GM12878 (cell line): ENCODE measurements at regions not wholly inside any gene's neighbourhood (a gene's known extent, or its start where the extent isn't known, plus 50 kb on each side); places are given as distances from the start of the nearest gene placed in this dataset.
A peak's percentile ranks its signal among the peaks of the same experiment; 100 is the strongest.

ENCODE experiments used
- ATAC-seq: fragments of 200-7000 bp; cut with Tn5 transposase; 3 replicates; pipeline ENCODE4 v1.9.1; 2020; ENCODE audit warnings: mild to moderate bottlenecking, moderate library complexity
- BruUV-seq: library from RNA; stranded (reverse); fragments of 400-500 nt; replicated peaks from 2 replicates; lab custom pipeline; 2021; lab: Mats Ljungman, UMichigan
- CTCF ChIA-PET: fragments of 300-600 bp; sonication (Branson Sonifier 250); formaldehyde crosslinking; extraction: SDS; loops from one replicate; lab custom pipeline; 2021; ENCODE audit warnings: inconsistent platforms; lab: Yijun Ruan, JAX
- POLR2A ChIA-PET: fragments of 350-600 bp; formaldehyde crosslinking; extraction: SDS; loops from one replicate; lab custom pipeline; 2021; ENCODE audit warnings: inconsistent platforms; lab: Charles Lee
- RAD21 ChIA-PET: fragments of 300-600 bp; sonication (Branson Sonifier 250); formaldehyde crosslinking; loops from one replicate; lab custom pipeline; 2023; ENCODE audit warnings: antibody characterized with exemption; ENCODE audit not compliant: unreplicated experiment; lab: Charles Lee
- SMC1A ChIA-PET: fragments of 300-600 bp; sonication (Branson Sonifier 250); formaldehyde crosslinking; loops from one replicate; lab custom pipeline; 2023; ENCODE audit not compliant: unreplicated experiment, uncharacterized antibody; lab: Charles Lee
- DNase-seq: peaks from one replicate; pipeline ENCODE4 v3.0.0-alpha.2; 2011; ENCODE audit warnings: low read depth, low spot score
- FAIRE-seq: peaks from 3 replicates; lab custom pipeline; 2011; peaks lifted over from hg19 to GRCh38; lab: Jason Lieb, UNC
- H2AFZ ChIP-seq: 2 replicates; pipeline ENCODE4 v1.6.0; 2011; ENCODE audit warnings: low read depth, low read length, control low read depth; ENCODE audit not compliant: control insufficient read depth
- H3K27ac ChIP-seq: 2 replicates; pipeline ENCODE4 v1.5.1; 2011; ENCODE audit warnings: control low read depth; ENCODE audit not compliant: control insufficient read depth, insufficient read depth
- H3K27me3 ChIP-seq, 2 experiments: replicated peaks in 1 of 2; 2 replicates each; pipeline versions ENCODE4 v1.6.0 to v1.6.1; 2011; ENCODE audit warnings: low read length in 1 of 2; ENCODE audit not compliant: control insufficient read depth in 2 of 2, insufficient read depth in 2 of 2
- H3K36me3 ChIP-seq, 2 experiments: 2 replicates each; pipeline ENCODE4 v1.5.1; 2011; ENCODE audit warnings: low read length in 1 of 2; ENCODE audit not compliant: control insufficient read depth in 2 of 2, insufficient read depth in 2 of 2
- H3K4me1 ChIP-seq: 2 replicates; pipeline ENCODE4 v1.6.1; 2011; ENCODE audit warnings: mild to moderate bottlenecking, low read length, moderate library complexity, mixed read lengths; ENCODE audit not compliant: control insufficient read depth, insufficient read depth
- H3K4me2 ChIP-seq: 2 replicates; pipeline ENCODE4 v1.6.0; 2011; ENCODE audit warnings: control low read depth; ENCODE audit not compliant: control insufficient read depth, insufficient read depth
- H3K4me3 ChIP-seq: fragments of 200-600 bp; sonication (generic); 2 replicates; pipeline ENCODE4 v1.5.1; 2016
- H3K79me2 ChIP-seq: 2 replicates; pipeline ENCODE4 v1.6.0; 2011; ENCODE audit warnings: low read length; ENCODE audit not compliant: control insufficient read depth, insufficient read depth
- H3K9ac ChIP-seq: 2 replicates; pipeline ENCODE4 v1.8.0; 2011; ENCODE audit warnings: low read length, control low read depth, mixed read lengths; ENCODE audit not compliant: control insufficient read depth, insufficient read depth
- H3K9me3 ChIP-seq: replicated peaks from 3 replicates; pipeline ENCODE4 v1.5.1; 2011; ENCODE audit warnings: mild to moderate bottlenecking, low read length; ENCODE audit not compliant: control insufficient read depth, insufficient read depth
- H4K20me1 ChIP-seq: 2 replicates; pipeline ENCODE4 v1.6.0; 2011; ENCODE audit not compliant: control insufficient read depth, insufficient read depth
- GABPA ChIP-seq: IDR thresholded peaks from 2 replicates; pipeline ENCODE4 v1.6.1; 2014; ENCODE audit warnings: antibody characterized with exemption, low read depth, mild to moderate bottlenecking, inconsistent platforms
- MEF2A ChIP-seq: IDR thresholded peaks from 2 replicates; pipeline ENCODE4 v1.6.1; 2011; ENCODE audit warnings: low read depth, mild to moderate bottlenecking, low read length, moderate library complexity; ENCODE audit not compliant: insufficient read depth
- NBN ChIP-seq: fragments of 450-650 bp; IDR thresholded peaks from 2 replicates; pipeline ENCODE4 v1.6.1; 2016
- NFIC ChIP-seq: IDR thresholded peaks from 2 replicates; pipeline ENCODE4 v1.6.1; 2012; ENCODE audit warnings: low read depth, mild to moderate bottlenecking, inconsistent platforms, low read length, moderate library complexity
- POLR2A ChIP-seq: IDR thresholded peaks from 2 replicates; pipeline ENCODE4 v1.6.1; 2011; ENCODE audit warnings: low read depth, mild to moderate bottlenecking, low read length
- POU2F2 ChIP-seq: IDR thresholded peaks from 3 replicates; pipeline ENCODE4 v1.6.1; 2011; ENCODE audit warnings: low read depth, mild to moderate bottlenecking, low read length, borderline replicate concordance
- RAD21 ChIP-seq: IDR thresholded peaks from 2 replicates; pipeline ENCODE4 v1.6.1; 2011; ENCODE audit warnings: mild to moderate bottlenecking, low read depth, low read length, moderate library complexity; ENCODE audit not compliant: insufficient read depth
- SIX5 ChIP-seq: IDR thresholded peaks from 2 replicates; pipeline ENCODE4 v1.6.1; 2011; ENCODE audit warnings: mild to moderate bottlenecking, low read depth, low read length, moderate library complexity; ENCODE audit not compliant: severe bottlenecking
- SPI1 ChIP-seq: IDR thresholded peaks from 2 replicates; pipeline ENCODE4 v1.6.1; 2011; ENCODE audit warnings: low read depth, mild to moderate bottlenecking, low read length, moderate library complexity, borderline replicate concordance; ENCODE audit not compliant: insufficient read depth
- TAF1 ChIP-seq: IDR thresholded peaks from 2 replicates; pipeline ENCODE4 v1.6.1; 2011; ENCODE audit warnings: mild to moderate bottlenecking, low read depth, low read length, borderline replicate concordance
- WGBS: methylation state at CpG from one replicate; pipeline ENCODE4 v1.1.6; 2016; ENCODE audit warnings: low lambda C conversion rate; ENCODE audit not compliant: insufficient replicate concordance, insufficient coverage; ENCODE audit errors: missing lambda C conversion rate; 5-methylcytosine and 5-hydroxymethylcytosine counted together
- in situ Hi-C: fragments of 300-500 bp; cut with MboI; formaldehyde crosslinking; loops from 9 replicates; pipeline ENCODE4 v1.14.3; 2018; ENCODE audit warnings: mixed read lengths
- intact Hi-C: fragments of 100-400 bp; cut with micrococcal nuclease; formaldehyde crosslinking; loops from one replicate; pipeline ENCODE4 v1.14.2; 2022; ENCODE audit not compliant: unreplicated experiment
- TF ChIP-seq, protein P1 (sequence below), 3 experiments: IDR thresholded peaks in 2 of 3; conservative IDR thresholded peaks in 1 of 3; 2 replicates each; pipeline ENCODE4 v1.5.1; 2011; ENCODE audit warnings: low read depth in 3 of 3, low read length in 3 of 3, mild to moderate bottlenecking in 3 of 3, control low read depth in 2 of 3, moderate library complexity in 2 of 3, inconsistent platforms in 1 of 3, mixed read lengths in 1 of 3; ENCODE audit not compliant: control insufficient read depth in 2 of 3, insufficient read depth in 1 of 3; ENCODE audit errors: extremely low read depth in 1 of 3
- TF ChIP-seq, protein P2 (sequence below): fragments of 150-350 bp; IDR thresholded peaks from 2 replicates; pipeline ENCODE4 v1.6.1; 2014; ENCODE audit warnings: mild to moderate bottlenecking, low read depth, low read length
- TF ChIP-seq, protein P3 (sequence below): fragments of 450-650 bp; IDR thresholded peaks from 2 replicates; pipeline ENCODE4 v1.6.1; 2016; ENCODE audit warnings: mild to moderate bottlenecking, moderate library complexity, borderline replicate concordance

DNA sequence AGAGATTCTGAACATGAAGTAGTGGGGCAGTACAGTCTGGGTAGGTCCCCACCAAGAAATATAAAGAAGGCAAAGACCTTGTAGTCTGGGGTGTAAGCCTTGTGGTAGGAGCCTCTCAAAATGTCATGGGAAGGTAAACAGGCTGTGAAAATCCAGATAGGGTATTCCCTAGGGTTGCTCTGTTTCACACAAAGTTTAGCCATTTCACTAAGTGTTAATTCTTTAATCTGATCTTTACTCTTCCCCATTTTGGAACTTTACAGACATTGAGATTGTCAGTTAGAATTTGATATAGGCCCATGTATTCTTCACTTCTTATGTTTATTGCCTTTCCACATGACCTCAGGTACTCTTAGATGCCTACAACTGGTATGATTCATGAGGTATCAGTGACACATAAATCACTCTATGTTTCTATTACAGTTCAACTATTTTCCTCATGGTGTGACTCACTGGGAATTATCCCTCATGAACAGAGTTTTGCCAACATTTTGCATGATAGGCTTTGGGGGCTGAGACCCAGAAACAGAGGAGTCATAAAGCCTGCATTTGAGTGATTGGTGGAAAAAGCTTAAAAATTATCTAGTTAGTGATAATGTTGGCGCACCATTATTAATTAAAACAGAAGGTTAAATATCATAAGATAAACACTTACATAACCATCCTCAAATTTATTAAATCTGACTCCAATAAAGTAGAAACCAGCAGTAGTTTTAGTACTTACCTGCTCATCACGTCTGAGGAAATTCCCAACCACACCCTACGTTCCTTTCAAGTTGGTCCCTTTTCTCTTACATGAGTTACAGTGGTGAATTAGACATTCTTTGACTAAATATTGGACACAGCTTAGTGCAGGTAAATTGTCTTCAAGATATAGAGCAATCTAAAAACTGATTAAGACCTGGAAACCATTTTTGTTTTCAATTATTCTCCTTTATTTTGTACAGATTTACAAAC, 399.8 kb upstream of the MEF2C start:
- peak overlapping the region; percentile 15; the same call in 1 of the 2 replicates for H2AFZ ChIP-seq
- FAIRE-seq (no peak), DNase-seq (peak; percentile 31), ATAC-seq (peak; percentile 54)
- in situ Hi-C loops = no loop called here
- ChIA-PET SMC1A (interaction anchor here (0.6 to 2.9 kb wide), 17 partner anchors 11 to 554 kb away, joined by 3 to 33 read pairs (median 4); no protein-coding TSS in a partner anchor), CTCF (interaction anchor here (1.6 to 3.0 kb wide), 3 partner anchors 10 to 61 kb away, joined by 4 to 17 read pairs (median 13); no protein-coding TSS in a partner anchor), POLR2A (interaction anchor here (0.9 to 1.8 kb wide), 4 partner anchors 10 to 67 kb away, joined by 3 to 4 read pairs (median 4); no protein-coding TSS in a partner anchor), RAD21 (interaction anchor here (1.0 to 3.5 kb wide), 7 partner anchors 11 to 211 kb away, joined by 3 to 21 read pairs (median 5); no protein-coding TSS in a partner anchor)
- peaks cover 40% of the 10 kb centered on the region for H3K4me1 ChIP-seq
- no peak overlapping the region for H3K4me2 ChIP-seq
- no TSS peak for BruUV-seq
- no peaks in the 10 kb centered on the region; the same call in 1 of the 3 replicates for H3K9me3 ChIP-seq
- intact Hi-C loops = loop anchor here (5.0 kb wide), 2 partner anchors 51 to 456 kb away; no protein-coding TSS in a partner anchor
- H3K4me3 ChIP-seq = no peak overlapping the region
- H3K36me3 ChIP-seq = no peaks in the 10 kb centered on the region
- H3K27ac ChIP-seq = peak overlapping the region; percentile 59
- no peaks in the 10 kb centered on the region for H3K79me2 ChIP-seq
- H3K27me3 ChIP-seq = no peaks in the 10 kb centered on the region
- 95% methylated on average over 3 of the region's 3 CpGs for WGBS
- H3K9ac ChIP-seq = no peak overlapping the region
- H4K20me1 ChIP-seq = no peaks in the 10 kb centered on the region
- TF ChIP-seq TAF1 = no peak
- TF ChIP-seq, protein P1, sequence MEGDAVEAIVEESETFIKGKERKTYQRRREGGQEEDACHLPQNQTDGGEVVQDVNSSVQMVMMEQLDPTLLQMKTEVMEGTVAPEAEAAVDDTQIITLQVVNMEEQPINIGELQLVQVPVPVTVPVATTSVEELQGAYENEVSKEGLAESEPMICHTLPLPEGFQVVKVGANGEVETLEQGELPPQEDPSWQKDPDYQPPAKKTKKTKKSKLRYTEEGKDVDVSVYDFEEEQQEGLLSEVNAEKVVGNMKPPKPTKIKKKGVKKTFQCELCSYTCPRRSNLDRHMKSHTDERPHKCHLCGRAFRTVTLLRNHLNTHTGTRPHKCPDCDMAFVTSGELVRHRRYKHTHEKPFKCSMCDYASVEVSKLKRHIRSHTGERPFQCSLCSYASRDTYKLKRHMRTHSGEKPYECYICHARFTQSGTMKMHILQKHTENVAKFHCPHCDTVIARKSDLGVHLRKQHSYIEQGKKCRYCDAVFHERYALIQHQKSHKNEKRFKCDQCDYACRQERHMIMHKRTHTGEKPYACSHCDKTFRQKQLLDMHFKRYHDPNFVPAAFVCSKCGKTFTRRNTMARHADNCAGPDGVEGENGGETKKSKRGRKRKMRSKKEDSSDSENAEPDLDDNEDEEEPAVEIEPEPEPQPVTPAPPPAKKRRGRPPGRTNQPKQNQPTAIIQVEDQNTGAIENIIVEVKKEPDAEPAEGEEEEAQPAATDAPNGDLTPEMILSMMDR (IDR thresholded peaks at IDR 0.05 in 2 of 3, conservative IDR thresholded peaks at IDR 0.05 in 1 of 3; ENCODE audit: control insufficient read depth in 2 of 3, extremely low read depth in 1 of 3, insufficient read depth in 1 of 3, low read depth in 3 of 3, low read length in 3 of 3) = no peak
- no peak for TF ChIP-seq POLR2A
- TF ChIP-seq NFIC = peak; percentile 89; the same call in 1 of the 2 replicates
- peak; percentile 64 for TF ChIP-seq MEF2A
- 0 out of 2 replicates have a peak, but pooled peaks have one; percentile 10 for TF ChIP-seq SPI1
- TF ChIP-seq RAD21 = peak; percentile 1; the same call in 1 of the 2 replicates
- TF ChIP-seq, protein P2, sequence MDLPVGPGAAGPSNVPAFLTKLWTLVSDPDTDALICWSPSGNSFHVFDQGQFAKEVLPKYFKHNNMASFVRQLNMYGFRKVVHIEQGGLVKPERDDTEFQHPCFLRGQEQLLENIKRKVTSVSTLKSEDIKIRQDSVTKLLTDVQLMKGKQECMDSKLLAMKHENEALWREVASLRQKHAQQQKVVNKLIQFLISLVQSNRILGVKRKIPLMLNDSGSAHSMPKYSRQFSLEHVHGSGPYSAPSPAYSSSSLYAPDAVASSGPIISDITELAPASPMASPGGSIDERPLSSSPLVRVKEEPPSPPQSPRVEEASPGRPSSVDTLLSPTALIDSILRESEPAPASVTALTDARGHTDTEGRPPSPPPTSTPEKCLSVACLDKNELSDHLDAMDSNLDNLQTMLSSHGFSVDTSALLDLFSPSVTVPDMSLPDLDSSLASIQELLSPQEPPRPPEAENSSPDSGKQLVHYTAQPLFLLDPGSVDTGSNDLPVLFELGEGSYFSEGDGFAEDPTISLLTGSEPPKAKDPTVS = no peak
- TF ChIP-seq GABPA = peak; percentile 22; the same call in 1 of the 2 replicates
- no peak for TF ChIP-seq POU2F2
- TF ChIP-seq, protein P3, sequence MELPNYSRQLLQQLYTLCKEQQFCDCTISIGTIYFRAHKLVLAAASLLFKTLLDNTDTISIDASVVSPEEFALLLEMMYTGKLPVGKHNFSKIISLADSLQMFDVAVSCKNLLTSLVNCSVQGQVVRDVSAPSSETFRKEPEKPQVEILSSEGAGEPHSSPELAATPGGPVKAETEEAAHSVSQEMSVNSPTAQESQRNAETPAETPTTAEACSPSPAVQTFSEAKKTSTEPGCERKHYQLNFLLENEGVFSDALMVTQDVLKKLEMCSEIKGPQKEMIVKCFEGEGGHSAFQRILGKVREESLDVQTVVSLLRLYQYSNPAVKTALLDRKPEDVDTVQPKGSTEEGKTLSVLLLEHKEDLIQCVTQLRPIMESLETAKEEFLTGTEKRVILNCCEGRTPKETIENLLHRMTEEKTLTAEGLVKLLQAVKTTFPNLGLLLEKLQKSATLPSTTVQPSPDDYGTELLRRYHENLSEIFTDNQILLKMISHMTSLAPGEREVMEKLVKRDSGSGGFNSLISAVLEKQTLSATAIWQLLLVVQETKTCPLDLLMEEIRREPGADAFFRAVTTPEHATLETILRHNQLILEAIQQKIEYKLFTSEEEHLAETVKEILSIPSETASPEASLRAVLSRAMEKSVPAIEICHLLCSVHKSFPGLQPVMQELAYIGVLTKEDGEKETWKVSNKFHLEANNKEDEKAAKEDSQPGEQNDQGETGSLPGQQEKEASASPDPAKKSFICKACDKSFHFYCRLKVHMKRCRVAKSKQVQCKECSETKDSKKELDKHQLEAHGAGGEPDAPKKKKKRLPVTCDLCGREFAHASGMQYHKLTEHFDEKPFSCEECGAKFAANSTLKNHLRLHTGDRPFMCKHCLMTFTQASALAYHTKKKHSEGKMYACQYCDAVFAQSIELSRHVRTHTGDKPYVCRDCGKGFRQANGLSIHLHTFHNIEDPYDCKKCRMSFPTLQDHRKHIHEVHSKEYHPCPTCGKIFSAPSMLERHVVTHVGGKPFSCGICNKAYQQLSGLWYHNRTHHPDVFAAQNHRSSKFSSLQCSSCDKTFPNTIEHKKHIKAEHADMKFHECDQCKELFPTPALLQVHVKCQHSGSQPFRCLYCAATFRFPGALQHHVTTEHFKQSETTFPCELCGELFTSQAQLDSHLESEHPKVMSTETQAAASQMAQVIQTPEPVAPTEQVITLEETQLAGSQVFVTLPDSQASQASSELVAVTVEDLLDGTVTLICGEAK = no peak
- TF ChIP-seq NBN = no peak
- TF ChIP-seq SIX5 = no peak
